HEK293 (cell line): ENCODE measurements at regions not wholly inside any gene's neighbourhood (a gene's known extent, or its start where the extent isn't known, plus 50 kb on each side); places are given as distances from the start of the nearest gene placed in this dataset.
"Not testable (repeated sequence)": the region's sequence is repeated elsewhere in the genome, so short reads cannot be mapped to it uniquely, and the experiment has no call there.

Experiments used
- CTCF ChIA-PET: fragments of 350-600 bp; formaldehyde crosslinking; extraction: SDS; loops from one replicate; lab custom pipeline; 2021; ENCODE audit warnings: antibody characterized with exemption; lab: Yijun Ruan, JAX
- POLR2A ChIA-PET: fragments of 300-600 bp; formaldehyde crosslinking; extraction: SDS; loops from one replicate; lab custom pipeline; 2020; ENCODE audit warnings: antibody characterized with exemption, inconsistent platforms; lab: Yijun Ruan, JAX
- H3K27ac ChIP-seq: fragments of 200-500 bp; sonication (Bioruptor generic); 2 replicates; pipeline ENCODE4 v1.5.1; 2014; ENCODE audit warnings: low read depth, low read length, control low read depth, inconsistent platforms; ENCODE audit errors: extremely low read depth
- H3K36me3 ChIP-seq, 2 experiments: fragments of 200-500 bp in 1 of 2; sonication (Bioruptor generic) in 1 of 2; 1 replicate in 1 of 2; 2 replicates in 1 of 2; pipeline ENCODE4 v1.5.1; 2014 to 2017; ENCODE audit warnings: inconsistent platforms in 2 of 2, low read length in 2 of 2; ENCODE audit not compliant: control insufficient read depth in 2 of 2, insufficient read depth in 1 of 2
- H3K4me1 ChIP-seq: fragments of 200-500 bp; sonication (Bioruptor generic); 2 replicates; pipeline ENCODE4 v1.5.1; 2014; ENCODE audit warnings: mild to moderate bottlenecking, low read length, inconsistent platforms; ENCODE audit not compliant: control insufficient read depth, insufficient read depth
- H3K4me3 ChIP-seq: 2 replicates; pipeline ENCODE4 v1.5.1; 2011; ENCODE audit warnings: low read depth, mild to moderate bottlenecking, control low read depth, low read length, moderate library complexity
- H3K9me3 ChIP-seq: fragments of 200-500 bp; sonication (Bioruptor generic); 2 replicates; pipeline ENCODE4 v1.5.1; 2014; ENCODE audit warnings: low read depth, low read length, inconsistent platforms; ENCODE audit not compliant: control insufficient read depth, insufficient read depth
- KLF9 ChIP-seq: fragments of 450-650 bp; formaldehyde crosslinking; IDR thresholded peaks from 2 replicates; pipeline ENCODE4 v1.5.1; 2016; ENCODE audit warnings: missing biosample characterization, missing genetic modification characterization, low read depth
- SCRT2 ChIP-seq: fragments of 450-650 bp; formaldehyde crosslinking; IDR thresholded peaks from 2 replicates; pipeline ENCODE4 v1.5.1; 2016; ENCODE audit warnings: missing biosample characterization, missing genetic modification characterization
- SETDB1 ChIP-seq: IDR thresholded peaks from one replicate; pipeline ENCODE4 v1.6.1; 2017; ENCODE audit warnings: mild to moderate bottlenecking, low read length, moderate library complexity, mixed read lengths; ENCODE audit not compliant: insufficient read length
- ZBTB44 ChIP-seq: fragments of 450-650 bp; IDR thresholded peaks from 2 replicates; pipeline ENCODE4 v1.5.1; 2018; ENCODE audit warnings: missing biosample characterization, mild to moderate bottlenecking, missing genetic modification characterization
- ZNF16 ChIP-seq: fragments of 450-650 bp; formaldehyde crosslinking; IDR thresholded peaks from 2 replicates; pipeline ENCODE4 v1.5.1; 2016; ENCODE audit warnings: low read depth, missing biosample characterization, missing genetic modification characterization
- ZNF184 ChIP-seq: fragments of 450-650 bp; IDR thresholded peaks from 2 replicates; pipeline ENCODE4 v1.5.1; 2018; ENCODE audit warnings: missing biosample characterization, mild to moderate bottlenecking, missing genetic modification characterization
- ZNF280C ChIP-seq: fragments of 450-650 bp; formaldehyde crosslinking; IDR thresholded peaks from 2 replicates; pipeline ENCODE4 v1.5.1; 2016; ENCODE audit warnings: missing biosample characterization, missing genetic modification characterization
- ZNF311 ChIP-seq: fragments of 450-650 bp; formaldehyde crosslinking; IDR thresholded peaks from 2 replicates; pipeline ENCODE4 v1.5.1; 2017; ENCODE audit warnings: missing biosample characterization, missing genetic modification characterization, borderline replicate concordance
- ZNF350 ChIP-seq: fragments of 450-650 bp; formaldehyde crosslinking; IDR thresholded peaks from 2 replicates; pipeline ENCODE4 v1.5.0; 2017; ENCODE audit warnings: missing biosample characterization, mild to moderate bottlenecking, missing genetic modification characterization
- ZNF416 ChIP-seq: fragments of 450-650 bp; formaldehyde crosslinking; IDR thresholded peaks from 2 replicates; pipeline ENCODE4 v1.5.1; 2016; ENCODE audit warnings: missing biosample characterization, missing genetic modification characterization
- ZNF571 ChIP-seq: fragments of 450-650 bp; formaldehyde crosslinking; IDR thresholded peaks from 2 replicates; pipeline ENCODE4 v1.5.0; 2017; ENCODE audit warnings: missing biosample characterization, missing genetic modification characterization
- ZNF585B ChIP-seq: fragments of 450-650 bp; formaldehyde crosslinking; IDR thresholded peaks from 2 replicates; pipeline ENCODE4 v1.5.1; 2016; ENCODE audit warnings: missing biosample characterization, missing genetic modification characterization
- ZNF626 ChIP-seq: fragments of 450-650 bp; sonication (Bioruptor Pico); formaldehyde crosslinking; IDR thresholded peaks from 2 replicates; pipeline ENCODE4 v1.5.1; 2018; ENCODE audit warnings: missing biosample characterization, missing genetic modification characterization, inconsistent platforms
- ZNF654 ChIP-seq: fragments of 450-650 bp; formaldehyde crosslinking; IDR thresholded peaks from 2 replicates; pipeline ENCODE4 v1.5.1; 2016; ENCODE audit warnings: low read depth, missing biosample characterization, missing genetic modification characterization
- ZNF660 ChIP-seq: fragments of 450-650 bp; IDR thresholded peaks from 2 replicates; pipeline ENCODE4 v1.5.1; 2018; ENCODE audit warnings: missing biosample characterization, mild to moderate bottlenecking, missing genetic modification characterization
- ZSCAN30 ChIP-seq: fragments of 450-650 bp; IDR thresholded peaks from 2 replicates; pipeline ENCODE4 v1.5.1; 2018; ENCODE audit warnings: missing biosample characterization, mild to moderate bottlenecking, missing genetic modification characterization, moderate library complexity
- ZXDB ChIP-seq: fragments of 450-650 bp; formaldehyde crosslinking; IDR thresholded peaks from 2 replicates; pipeline ENCODE4 v1.5.1; 2016; ENCODE audit warnings: missing biosample characterization, missing genetic modification characterization

- Histone ChIP-seq H3K4me1 (no peaks in the 10 kb centered on the region), H3K4me3 (no peak overlapping the region), H3K9me3 (no peaks in the 10 kb centered on the region), H3K36me3 (no peaks in the 10 kb centered on the region), H3K27ac (no peak overlapping the region)
- ChIA-PET CTCF (interaction anchor here (0.6 to 0.9 kb wide), 2 partner anchors 595 to 929 kb away, joined by 3 read pairs; partner anchors contain the start of gene RPP14), POLR2A (no interaction called here)
- TF ChIP-seq ZNF280C (tag by site-specific recombination), result no peak
Observed at GRCh38 chr3:59234884-59235633, 185.2 kb upstream of the CFAP20DC start.

DNA sequence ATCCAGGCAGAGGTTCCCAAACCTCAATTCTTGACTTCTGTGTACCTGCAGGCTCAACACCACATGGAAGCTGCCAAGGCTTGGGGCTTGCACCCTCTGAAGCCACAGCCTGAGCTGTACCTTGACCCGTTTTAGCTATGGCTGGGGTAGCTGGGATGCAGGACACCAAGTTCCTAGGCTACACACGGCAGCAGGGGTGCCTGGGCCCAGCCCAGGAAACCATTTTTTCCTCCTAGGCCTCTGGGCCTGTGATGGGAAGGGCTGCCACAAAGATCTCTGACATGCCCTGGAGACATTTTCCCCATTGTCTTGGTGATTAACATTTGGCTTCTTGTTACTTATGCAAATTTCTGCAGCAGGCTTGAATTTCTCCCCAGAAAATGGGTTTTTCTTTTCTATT lies 180.6 kb upstream of the CFAP20DC start:
- POLR2A ChIA-PET, CTCF ChIA-PET, H3K27ac ChIP-seq, H3K4me1 ChIP-seq, H3K4me3 ChIP-seq, H3K9me3 ChIP-seq, H3K36me3 ChIP-seq: not testable (repeated sequence)
- TF ChIP-seq ZNF585B (tag by site-specific recombination) (peak; percentile 92), SETDB1 (peak; percentile 38)

DNA sequence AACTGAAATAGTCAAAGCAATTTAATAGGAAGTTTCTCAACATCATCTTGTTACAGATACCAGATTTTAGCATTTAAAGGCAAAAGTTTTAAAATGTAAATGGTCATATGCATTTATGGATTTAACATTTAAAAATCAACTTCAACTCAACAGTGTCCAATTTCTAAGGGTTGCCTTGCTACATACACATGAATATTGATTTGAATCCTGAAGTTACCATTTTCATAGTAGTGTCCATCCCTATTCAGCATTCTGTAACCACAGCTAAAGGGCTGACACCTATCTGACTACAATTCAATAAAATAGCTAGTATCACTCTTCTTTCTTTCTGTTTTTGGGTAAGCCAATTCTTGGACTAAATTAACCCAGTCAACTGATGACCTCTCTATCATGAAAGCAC lies 164.0 kb upstream of the CFAP20DC start:
- no peak for TF ChIP-seq ZNF16 (tag by site-specific recombination)
- Histone ChIP-seq H3K4me3 (no peak overlapping the region), H3K36me3 (no peaks in the 10 kb centered on the region), H3K9me3 (no peaks in the 10 kb centered on the region), H3K4me1 (no peaks in the 10 kb centered on the region), H3K27ac (no peak overlapping the region)
- CTCF ChIA-PET, result interaction anchor here (0.5 to 2.4 kb wide), 3 partner anchors 35 to 644 kb away, joined by 3 to 11 read pairs (median 3); no protein-coding TSS in a partner anchor
- POLR2A ChIA-PET, result no interaction called here

GRCh38 chr3:59212128-59212779 lies 162.4 kb upstream of the CFAP20DC start:
- Histone ChIP-seq H3K36me3 (no peaks in the 10 kb centered on the region), H3K4me3 (no peak overlapping the region), H3K9me3 (no peaks in the 10 kb centered on the region), H3K4me1 (no peaks in the 10 kb centered on the region), H3K27ac (no peak overlapping the region)
- POLR2A ChIA-PET, result no interaction called here
- CTCF ChIA-PET, result interaction anchor here (0.6 to 2.4 kb wide), 8 partner anchors 101 to 1221 kb away, joined by 3 to 11 read pairs (median 3); no protein-coding TSS in a partner anchor
- TF ChIP-seq ZNF654 (tag by site-specific recombination) (peak; percentile 82), ZNF660 (tag by site-specific recombination) (0 out of 2 replicates have a peak, but pooled peaks have one; percentile 22), KLF9 (tag by site-specific recombination) (no peak), ZNF571 (tag by site-specific recombination) (no peak), ZBTB44 (tag by site-specific recombination) (no peak), ZXDB (no peak), ZNF184 (tag by site-specific recombination) (no peak), ZSCAN30 (tag by site-specific recombination) (no peak), ZNF416 (no peak), SCRT2 (tag by site-specific recombination) (no peak), ZNF350 (tag by site-specific recombination) (no peak), ZNF311 (tag by site-specific recombination) (no peak), ZNF626 (tag by site-specific recombination) (no peak)
